ENCODE measurements at regions not wholly inside any gene's neighbourhood (a gene's known extent, or its start where the extent isn't known, plus 50 kb on each side); places are given as distances from the start of the nearest gene placed in this dataset.

DNA sequence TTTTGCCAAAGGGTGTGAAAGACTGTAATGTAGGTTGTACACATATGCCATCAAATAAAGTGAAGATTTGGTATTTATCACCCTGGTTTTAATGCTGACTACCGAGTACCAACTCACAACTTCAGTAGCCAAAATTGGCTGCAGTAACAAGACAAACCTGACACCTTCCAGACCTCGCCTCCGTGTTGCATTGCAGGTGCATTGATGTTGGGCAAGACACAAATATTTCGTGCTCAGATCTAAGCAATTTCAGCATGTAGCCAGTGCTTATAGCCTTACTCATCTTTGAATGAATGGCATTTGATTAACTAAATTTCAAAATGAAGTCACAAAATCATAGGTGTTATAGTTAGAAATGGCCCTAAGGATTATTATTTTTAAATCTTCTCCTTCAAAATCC lies 400.2 kb downstream of the SOX2 start:
- H3K9me3 ChIP-seq (ENCODE audit: low read depth) = no peaks in the 10 kb centered on the region
- in situ Hi-C loops (cut with MboI) = no loop called here
- TF ChIP-seq EZH2 (IDR thresholded peaks at IDR 0.05; ENCODE audit: insufficient read depth, poor library complexity, severe bottlenecking) (no peak), EZH2phosphoT487 (IDR thresholded peaks at IDR 0.05; ENCODE audit: insufficient read depth, low read depth) (no peak)
- H3K4me1 ChIP-seq (ENCODE audit: insufficient read depth) = no peaks in the 10 kb centered on the region
- no peaks in the 10 kb centered on the region for H3K27me3 ChIP-seq (replicated peaks; ENCODE audit: insufficient read depth)
- H3F3A ChIP-seq (ENCODE audit: insufficient read depth) = no peaks in the 10 kb centered on the region
- no peak overlapping the region for H3K9ac ChIP-seq
- H3K79me2 ChIP-seq (ENCODE audit: insufficient read depth) = no peaks in the 10 kb centered on the region
- H3K4me3 ChIP-seq = no peak overlapping the region
- no peak overlapping the region for H3K27ac ChIP-seq
- no peak overlapping the region for H2AFZ ChIP-seq
- no peaks in the 10 kb centered on the region for H3K9me2 ChIP-seq (ENCODE audit: insufficient read depth)
- no peaks in the 10 kb centered on the region for H4K20me1 ChIP-seq (ENCODE audit: insufficient read depth)
- 5 to 9% methylated on average over 4 of the region's 4 CpGs for WGBS, 2 experiments (ENCODE audit: low coverage in 1 of 2, low lambda C conversion rate in 2 of 2, missing lambda C conversion rate in 2 of 2)
- H3K4me2 ChIP-seq (ENCODE audit: unreplicated experiment) = no peak overlapping the region
- H3K36me3 ChIP-seq (ENCODE audit: low read depth) = no peaks in the 10 kb centered on the region
- DNase-seq = no peak

DNA sequence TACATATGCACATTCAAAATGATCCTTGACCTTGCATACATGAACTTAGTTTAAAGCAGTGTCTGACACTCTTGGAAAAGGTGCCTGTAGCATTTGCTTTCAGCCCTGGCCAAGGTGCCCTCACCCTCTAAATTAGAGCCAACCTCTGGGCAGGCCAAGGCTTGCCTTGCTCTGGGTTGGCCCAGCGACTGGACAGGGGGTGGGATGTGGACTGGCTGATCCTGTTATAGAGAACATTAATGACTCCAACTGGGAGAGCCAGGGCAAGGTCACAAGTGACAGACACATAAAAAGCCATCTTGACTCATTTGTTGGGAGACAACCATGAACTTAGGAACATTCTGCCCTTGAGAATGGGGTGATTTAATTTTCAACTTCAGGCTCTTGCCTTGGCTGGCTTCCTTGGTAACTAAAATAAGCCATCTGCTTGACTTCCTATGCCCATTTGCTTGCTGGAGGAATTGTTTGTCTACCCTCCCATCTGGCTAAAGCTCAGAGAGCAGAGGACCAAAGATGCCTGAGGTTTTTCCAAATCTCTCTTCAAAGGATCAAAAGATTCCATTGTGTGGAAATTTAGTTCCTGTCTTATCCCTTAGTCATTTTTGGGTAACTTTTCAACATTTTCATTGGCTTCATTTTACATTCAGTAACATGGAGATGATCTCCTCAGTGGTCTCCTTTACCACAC lies 403.7 kb downstream of the SOX2 start:
- no peak overlapping the region for H3K27ac ChIP-seq
- H3K9me3 ChIP-seq (ENCODE audit: low read depth) = no peaks in the 10 kb centered on the region
- WGBS, 2 experiments (ENCODE audit: low coverage in 1 of 2, low lambda C conversion rate in 2 of 2, missing lambda C conversion rate in 2 of 2) = 13 to 14% methylated on average over 1 of the region's 1 CpG
- no peaks in the 10 kb centered on the region for H3F3A ChIP-seq (ENCODE audit: insufficient read depth)
- DNase-seq = no peak
- H3K36me3 ChIP-seq (ENCODE audit: low read depth) = no peaks in the 10 kb centered on the region
- TF ChIP-seq EZH2 (IDR thresholded peaks at IDR 0.05; ENCODE audit: insufficient read depth, poor library complexity, severe bottlenecking) (no peak), EZH2phosphoT487 (IDR thresholded peaks at IDR 0.05; ENCODE audit: insufficient read depth, low read depth) (no peak)
- no peaks in the 10 kb centered on the region for H3K79me2 ChIP-seq (ENCODE audit: insufficient read depth)
- H3K4me2 ChIP-seq (ENCODE audit: unreplicated experiment) = no peak overlapping the region
- H3K27me3 ChIP-seq (replicated peaks; ENCODE audit: insufficient read depth) = no peaks in the 10 kb centered on the region
- no peak overlapping the region for H3K9ac ChIP-seq
- H4K20me1 ChIP-seq (ENCODE audit: insufficient read depth) = no peaks in the 10 kb centered on the region
- H3K4me1 ChIP-seq (ENCODE audit: insufficient read depth) = no peaks in the 10 kb centered on the region
- no peaks in the 10 kb centered on the region for H3K9me2 ChIP-seq (ENCODE audit: insufficient read depth)
- no peak overlapping the region for H2AFZ ChIP-seq
- H3K4me3 ChIP-seq = no peak overlapping the region
- in situ Hi-C loops (cut with MboI) = no loop called here

- no peak for TF ChIP-seq EZH2 (IDR thresholded peaks at IDR 0.05; ENCODE audit: insufficient read depth, poor library complexity, severe bottlenecking)
- TF ChIP-seq EZH2phosphoT487 (IDR thresholded peaks at IDR 0.05; ENCODE audit: insufficient read depth, low read depth) = no peak
- DNase-seq = no peak
- 4 to 6% methylated on average over 2 of the region's 2 CpGs for WGBS, 2 experiments (ENCODE audit: low coverage in 1 of 2, low lambda C conversion rate in 2 of 2, missing lambda C conversion rate in 2 of 2)
- Histone ChIP-seq H3K79me2 (ENCODE audit: insufficient read depth) (no peaks in the 10 kb centered on the region), H3K9me3 (ENCODE audit: low read depth) (no peaks in the 10 kb centered on the region), H3K4me2 (ENCODE audit: unreplicated experiment) (no peak overlapping the region), H3K4me3 (no peak overlapping the region), H4K20me1 (ENCODE audit: insufficient read depth) (no peaks in the 10 kb centered on the region), H3K9ac (no peak overlapping the region), H3K4me1 (ENCODE audit: insufficient read depth) (no peaks in the 10 kb centered on the region), H3K27me3 (replicated peaks; ENCODE audit: insufficient read depth) (no peaks in the 10 kb centered on the region), H3K9me2 (ENCODE audit: insufficient read depth) (no peaks in the 10 kb centered on the region), H2AFZ (no peak overlapping the region), H3K36me3 (ENCODE audit: low read depth) (no peaks in the 10 kb centered on the region), H3F3A (ENCODE audit: insufficient read depth) (no peaks in the 10 kb centered on the region), H3K27ac (no peak overlapping the region)
- in situ Hi-C loops (cut with MboI) = no loop called here
These were observed 404.7 kb downstream of the SOX2 start for GRCh38 chr3:182116386-182116785.

DNA sequence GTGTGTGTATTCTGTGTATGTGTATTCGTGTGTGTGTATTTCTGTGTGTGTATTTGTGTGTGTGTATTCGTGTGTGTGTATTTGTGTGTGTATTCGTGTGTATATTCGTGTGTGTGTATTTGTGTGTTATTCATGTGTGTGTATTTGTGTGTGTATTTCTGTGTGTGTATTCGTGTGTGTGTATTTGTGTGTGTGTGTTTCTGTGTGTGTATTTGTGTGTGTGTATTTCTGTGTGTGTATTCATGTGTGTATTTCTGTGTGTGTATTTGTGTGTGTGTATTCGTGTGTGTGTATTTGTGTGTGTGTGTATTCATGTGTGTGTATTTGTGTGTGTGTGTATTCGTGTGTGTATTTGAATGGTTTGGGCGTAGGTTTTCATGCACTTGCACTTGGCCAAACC lies 405.4 kb downstream of the SOX2 start:
- Histone ChIP-seq H3K27ac (no peak overlapping the region), H3K79me2 (ENCODE audit: insufficient read depth) (no peaks in the 10 kb centered on the region), H3K36me3 (ENCODE audit: low read depth) (no peaks in the 10 kb centered on the region), H3K9ac (no peak overlapping the region), H3K4me1 (ENCODE audit: insufficient read depth) (no peaks in the 10 kb centered on the region), H4K20me1 (ENCODE audit: insufficient read depth) (no peaks in the 10 kb centered on the region), H2AFZ (no peak overlapping the region), H3K9me3 (ENCODE audit: low read depth) (no peaks in the 10 kb centered on the region), H3K4me2 (ENCODE audit: unreplicated experiment) (no peak overlapping the region), H3K9me2 (ENCODE audit: insufficient read depth) (no peaks in the 10 kb centered on the region), H3F3A (ENCODE audit: insufficient read depth) (no peaks in the 10 kb centered on the region), H3K4me3 (no peak overlapping the region), H3K27me3 (replicated peaks; ENCODE audit: insufficient read depth) (no peaks in the 10 kb centered on the region)
- in situ Hi-C loops (cut with MboI) = no loop called here
- WGBS, 2 experiments (ENCODE audit: low coverage in 1 of 2, low lambda C conversion rate in 2 of 2, missing lambda C conversion rate in 2 of 2) = 21 to 35% methylated on average over 8 of the region's 8 CpGs
- TF ChIP-seq EZH2 (IDR thresholded peaks at IDR 0.05; ENCODE audit: insufficient read depth, poor library complexity, severe bottlenecking) = no peak
- no peak for TF ChIP-seq EZH2phosphoT487 (IDR thresholded peaks at IDR 0.05; ENCODE audit: insufficient read depth, low read depth)
- no peak for DNase-seq

DNA sequence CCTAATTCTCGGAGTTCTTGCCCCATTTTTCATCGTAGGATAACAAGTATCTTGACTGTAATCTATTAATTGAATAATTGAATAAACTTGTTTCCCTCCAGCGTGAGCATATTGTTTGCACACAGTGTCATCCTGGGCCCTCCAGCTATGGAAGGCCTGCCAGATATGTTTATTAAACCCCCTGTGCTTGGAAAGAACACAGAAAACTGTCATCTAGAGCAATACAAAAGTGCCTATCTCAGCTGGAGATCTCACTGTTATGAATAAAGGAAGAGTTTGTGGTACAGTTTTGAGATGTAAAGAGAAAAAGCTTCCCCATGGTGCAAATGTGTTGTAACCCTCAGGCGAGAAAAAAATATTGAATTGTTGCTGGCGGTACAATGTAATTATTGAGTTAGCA lies 405.9 kb downstream of the SOX2 start:
- in situ Hi-C loops (cut with MboI) = no loop called here
- no peaks in the 10 kb centered on the region for H4K20me1 ChIP-seq (ENCODE audit: insufficient read depth)
- no peaks in the 10 kb centered on the region for H3K79me2 ChIP-seq (ENCODE audit: insufficient read depth)
- no peaks in the 10 kb centered on the region for H3K4me1 ChIP-seq (ENCODE audit: insufficient read depth)
- no peak overlapping the region for H2AFZ ChIP-seq
- no peak for DNase-seq
- no peak overlapping the region for H3K9ac ChIP-seq
- H3K27me3 ChIP-seq (replicated peaks; ENCODE audit: insufficient read depth) = no peaks in the 10 kb centered on the region
- H3F3A ChIP-seq (ENCODE audit: insufficient read depth) = no peaks in the 10 kb centered on the region
- H3K4me3 ChIP-seq = no peak overlapping the region
- H3K36me3 ChIP-seq (ENCODE audit: low read depth) = no peaks in the 10 kb centered on the region
- H3K9me3 ChIP-seq (ENCODE audit: low read depth) = no peaks in the 10 kb centered on the region
- no peak overlapping the region for H3K27ac ChIP-seq
- no peaks in the 10 kb centered on the region for H3K9me2 ChIP-seq (ENCODE audit: insufficient read depth)
- no peak overlapping the region for H3K4me2 ChIP-seq (ENCODE audit: unreplicated experiment)
- TF ChIP-seq EZH2phosphoT487 (IDR thresholded peaks at IDR 0.05; ENCODE audit: insufficient read depth, low read depth) = no peak
- TF ChIP-seq EZH2 (IDR thresholded peaks at IDR 0.05; ENCODE audit: insufficient read depth, poor library complexity, severe bottlenecking) = no peak
- WGBS, 2 experiments (ENCODE audit: low coverage in 1 of 2, low lambda C conversion rate in 2 of 2, missing lambda C conversion rate in 2 of 2) = 27 to 28% methylated on average over 5 of the region's 5 CpGs

All from GM23248 (cell line).